SK-N-SH (cell line): ENCODE measurements at regions not wholly inside any gene's neighbourhood (a gene's known extent, or its start where the extent isn't known, plus 50 kb on each side); places are given as distances from the start of the nearest gene placed in this dataset.

Experiments
- ELF1 ChIP-seq: IDR thresholded peaks from 2 replicates; pipeline ENCODE4 v1.4.0; 2012
- GABPA ChIP-seq: IDR thresholded peaks from 2 replicates; pipeline ENCODE4 v1.4.0; 2012; ENCODE audit warnings: low read depth, mild to moderate bottlenecking
- GATA2 ChIP-seq: sonication (generic); formaldehyde crosslinking; IDR thresholded peaks from 2 replicates; pipeline ENCODE4 v1.5.0; 2020; ENCODE audit warnings: mild to moderate bottlenecking, missing genetic modification reagents
- POLR2AphosphoS5 ChIP-seq: IDR thresholded peaks from 2 replicates; pipeline ENCODE4 v1.6.1; 2012; ENCODE audit warnings: low read depth, low read length

GRCh38 chr4:146124023-146124680 lies 51.4 kb upstream of the LSM6 start:
- no peak for TF ChIP-seq POLR2AphosphoS5
- TF ChIP-seq GATA2 (CRISPR knock-in tag): no peak
- no peak for TF ChIP-seq GABPA
- TF ChIP-seq ELF1: no peak
